B cell (primary cell): ENCODE measurements at regions not wholly inside any gene's neighbourhood (a gene's known extent, or its start where the extent isn't known, plus 50 kb on each side); places are given as distances from the start of the nearest gene placed in this dataset.

Source experiments
- ATAC-seq: fragments of 200-7000 bp; cut with Tn5 transposase; one replicate; pipeline ENCODE4 v1.10.0; 2021; ENCODE audit warnings: low read depth, mild to moderate bottlenecking, moderate number of reproducible peaks, moderate library complexity
- CTCF ChIA-PET: fragments of 350-600 bp; sonication (Branson Sonifier 250); formaldehyde crosslinking; loops from one replicate; lab custom pipeline; 2021; ENCODE audit warnings: antibody characterized with exemption, inconsistent platforms; lab: Charles Lee
- POLR2A ChIA-PET: fragments of 350-600 bp; sonication (Branson Sonifier 250); formaldehyde crosslinking; loops from one replicate; lab custom pipeline; 2021; ENCODE audit warnings: antibody characterized with exemption; lab: Charles Lee
- DNase-seq: peaks from one replicate; pipeline ENCODE4 v3.0.0; 2013
- H2AFZ ChIP-seq: 2 replicates; pipeline ENCODE4 v1.6.1; 2012; ENCODE audit warnings: mild to moderate bottlenecking, low read depth, low read length; ENCODE audit not compliant: insufficient read depth, poor library complexity, severe bottlenecking
- H3K27ac ChIP-seq, 2 donors: 1 replicate in 1 of 2; 2 replicates in 1 of 2; pipeline ENCODE4 v1.5.1; 2012 to 2013; ENCODE audit warnings: low read length in 2 of 2, mild to moderate bottlenecking in 2 of 2, moderate library complexity in 1 of 2
- H3K27me3 ChIP-seq, 4 experiments: fragments of 200-600 bp in 1 of 4; sonication (generic) in 1 of 4; replicated peaks in 1 of 4; 1 replicate in 2 of 4; 2 replicates in 2 of 4; pipeline versions ENCODE4 v1.6.1 to v1.7.0; 2013 to 2016; ENCODE audit warnings: low read length in 3 of 4, mild to moderate bottlenecking in 2 of 4, mixed read lengths in 1 of 4, moderate library complexity in 1 of 4; ENCODE audit not compliant: insufficient read depth in 4 of 4, control insufficient read depth in 3 of 4; ENCODE audit errors: control extremely low read depth in 1 of 4
- H3K36me3 ChIP-seq, 2 experiments: replicated peaks in 1 of 2; 1 replicate in 1 of 2; 2 replicates in 1 of 2; pipeline versions ENCODE4 v1.6.1 to v1.7.1; 2013; ENCODE audit warnings: low read length in 1 of 2; ENCODE audit not compliant: insufficient read depth in 2 of 2, control insufficient read depth in 1 of 2; ENCODE audit errors: control extremely low read depth in 1 of 2, extremely low read depth in 1 of 2
- H3K4me1 ChIP-seq, 2 donors: fragments of 200-600 bp in 1 of 2; sonication (generic) in 1 of 2; 1 replicate in 1 of 2; 2 replicates in 1 of 2; pipeline versions ENCODE4 v1.5.1 to v1.6.1; 2013 to 2017; ENCODE audit warnings: low read length in 2 of 2; ENCODE audit not compliant: control insufficient read depth in 2 of 2, insufficient read depth in 2 of 2
- H3K4me2 ChIP-seq: replicated peaks from 2 replicates; pipeline ENCODE3; 2012; ENCODE audit warnings: mild to moderate bottlenecking, low read depth, low read length; ENCODE audit not compliant: poor library complexity, severe bottlenecking
- H3K4me3 ChIP-seq, 5 experiments: fragments of 200-600 bp in 1 of 5; sonication (generic) in 1 of 5; 1 replicate in 3 of 5; 2 replicates in 2 of 5; pipeline versions ENCODE4 v1.5.1 to v1.7.0; 2011 to 2016; ENCODE audit warnings: low read length in 4 of 5, mild to moderate bottlenecking in 4 of 5, low read depth in 2 of 5, control low read depth in 1 of 5, moderate library complexity in 1 of 5; ENCODE audit not compliant: insufficient read depth in 1 of 5; ENCODE audit errors: control extremely low read depth in 1 of 5, extremely low read depth in 1 of 5
- H3K79me2 ChIP-seq: fragments of 200-600 bp; sonication (generic); one replicate; pipeline ENCODE4 v1.6.0; 2016; ENCODE audit warnings: low read length; ENCODE audit not compliant: control insufficient read depth, insufficient read depth
- H3K9ac ChIP-seq: fragments of 200-600 bp; sonication (generic); 2 replicates; pipeline ENCODE4 v1.6.1; 2017; ENCODE audit warnings: mild to moderate bottlenecking, low read length, moderate library complexity
- H3K9me3 ChIP-seq, 3 donors: one replicate each; pipeline versions ENCODE4 v1.6.1 to v1.7.1; 2013; ENCODE audit warnings: low read length in 2 of 3; ENCODE audit not compliant: control insufficient read depth in 2 of 3, insufficient read depth in 1 of 3; ENCODE audit errors: control extremely low read depth in 1 of 3
- H4K20me1 ChIP-seq: 2 replicates; pipeline ENCODE4 v1.6.0; 2012; ENCODE audit warnings: mild to moderate bottlenecking, low read length; ENCODE audit not compliant: insufficient read depth, control insufficient read depth, poor library complexity, severe bottlenecking
- H3K27ac Mint-ChIP-seq: one replicate; pipeline ENCODE4 v1.8.0; 2021; ENCODE audit warnings: mixed read lengths
- H3K27me3 Mint-ChIP-seq: one replicate; pipeline ENCODE4 v1.8.0; 2021; ENCODE audit warnings: mixed read lengths
- H3K4me1 Mint-ChIP-seq: one replicate; pipeline ENCODE4 v1.8.0; 2021; ENCODE audit warnings: mixed read lengths
- H3K4me3 Mint-ChIP-seq: one replicate; pipeline ENCODE4 v1.8.0; 2021; ENCODE audit warnings: mixed read lengths
- H3K9me3 Mint-ChIP-seq: one replicate; pipeline ENCODE4 v1.8.0; 2022; ENCODE audit warnings: mixed read lengths; ENCODE audit not compliant: insufficient read depth
- CTCF ChIP-seq: fragments of 200-600 bp; IDR thresholded peaks from one replicate; pipeline ENCODE4 v1.8.0; 2022; ENCODE audit warnings: antibody characterized with exemption, mild to moderate bottlenecking
- EZH2 ChIP-seq: IDR thresholded peaks from 2 replicates; pipeline ENCODE4 v1.6.1; 2012; ENCODE audit warnings: borderline replicate concordance, low read depth, mild to moderate bottlenecking, moderate library complexity, low read length; ENCODE audit not compliant: insufficient read depth, poor library complexity, severe bottlenecking
- WGBS: methylation state at CpG from one replicate; pipeline ENCODE4 v1.1.5; 2013; ENCODE audit warnings: missing lambda C conversion rate; ENCODE audit not compliant: insufficient coverage; 5-methylcytosine and 5-hydroxymethylcytosine counted together
- intact Hi-C: fragments of 100-400 bp; cut with micrococcal nuclease; formaldehyde crosslinking; loops from one replicate; pipeline ENCODE4 v1.10.0; 2022

DNA sequence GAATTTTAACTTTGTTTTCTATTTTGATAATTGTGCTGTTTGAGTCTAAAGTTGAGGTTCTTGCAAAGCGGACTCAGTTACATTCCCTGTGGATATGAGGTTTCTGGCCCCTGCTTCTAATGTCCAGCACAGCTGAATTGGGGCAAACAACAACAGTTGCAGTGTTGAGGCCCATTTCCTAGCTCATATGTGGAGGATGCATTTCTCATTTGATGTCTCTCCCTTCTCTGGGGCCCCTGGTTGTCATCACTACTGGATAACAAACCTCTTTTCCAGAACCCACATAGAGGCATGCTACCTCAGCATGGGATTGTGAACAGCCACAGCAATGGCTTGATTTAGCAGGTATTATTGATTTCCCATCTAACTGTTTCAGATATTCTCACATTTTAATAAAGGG is 208.2 kb upstream of the VSTM2A start:
- intact Hi-C loops, result no loop called here
- Histone ChIP-seq H4K20me1 (no peaks in the 10 kb centered on the region), H3K9ac (no peak overlapping the region), H3K4me2 (no peak overlapping the region), H3K27me3 (no peaks in the 10 kb centered on the region), H3K4me3 (no peak overlapping the region), H3K79me2 (no peaks in the 10 kb centered on the region), H3K27ac (no peak overlapping the region), H3K36me3 (no peaks in the 10 kb centered on the region), H3K4me1 (no peaks in the 10 kb centered on the region), H3K9me3 (peaks cover 0 to 4% (median 0%) of the 10 kb centered on the region in 3 donors), H2AFZ (no peak overlapping the region)
- no peak overlapping the region for H3K4me3 Mint-ChIP-seq
- H3K27me3 Mint-ChIP-seq, result no peaks in the 10 kb centered on the region
- 86% methylated on average over 1 of the region's 1 CpG for WGBS
- DNase-seq (no peak), ATAC-seq (no peak)
- no peaks in the 10 kb centered on the region for H3K4me1 Mint-ChIP-seq
- no peak for TF ChIP-seq CTCF
- TF ChIP-seq EZH2, result no peak
- H3K9me3 Mint-ChIP-seq, result peaks cover 4% of the 10 kb centered on the region
- no peak overlapping the region for H3K27ac Mint-ChIP-seq
- POLR2A ChIA-PET, result no interaction called here
- CTCF ChIA-PET, result no interaction called here

- H3K27me3 Mint-ChIP-seq, result no peaks in the 10 kb centered on the region
- intact Hi-C loops, result no loop called here
- Histone ChIP-seq H3K27me3 (no peaks in the 10 kb centered on the region), H2AFZ (no peak overlapping the region), H3K4me1 (no peaks in the 10 kb centered on the region), H4K20me1 (no peaks in the 10 kb centered on the region), H3K4me3 (no peak overlapping the region), H3K27ac (no peak overlapping the region), H3K9me3 (peaks cover 0 to 8% (median 0%) of the 10 kb centered on the region in 3 donors), H3K36me3 (no peaks in the 10 kb centered on the region), H3K9ac (no peak overlapping the region), H3K79me2 (no peaks in the 10 kb centered on the region), H3K4me2 (no peak overlapping the region)
- peaks cover 4% of the 10 kb centered on the region for H3K9me3 Mint-ChIP-seq
- ChIA-PET POLR2A (no interaction called here), CTCF (no interaction called here)
- WGBS, result no CpG with 5 or more reads among the region's 2 CpGs
- DNase-seq (no peak), ATAC-seq (no peak)
- TF ChIP-seq EZH2, result no peak
- no peak for TF ChIP-seq CTCF
- H3K4me3 Mint-ChIP-seq, result no peak overlapping the region
- no peaks in the 10 kb centered on the region for H3K4me1 Mint-ChIP-seq
- H3K27ac Mint-ChIP-seq, result no peak overlapping the region
Measured at GRCh38 chr7:54336800-54337199, 205.4 kb upstream of the VSTM2A start.
